Spleen (tissue), 11 donors: ENCODE measurements at regions not wholly inside any gene's neighbourhood (a gene's known extent, or its start where the extent isn't known, plus 50 kb on each side); places are given as distances from the start of the nearest gene placed in this dataset.

Experiments used
- DNase-seq: peaks from one replicate; pipeline ENCODE4 v3.0.0-alpha.2; 2020
- H3K27ac ChIP-seq, 8 donors: fragments of 200-600 bp; sonication (generic) in 7 of 8; 1 replicate in 4 of 8; 2 replicates in 4 of 8; pipeline versions ENCODE4 v1.5.0 to v1.8.0; 2016 to 2021; ENCODE audit warnings: inconsistent platforms in 4 of 8, mild to moderate bottlenecking in 4 of 8, moderate library complexity in 1 of 8
- H3K27me3 ChIP-seq, 7 donors: fragments of 200-600 bp; sonication (generic) in 6 of 7; replicated peaks in 1 of 7; 1 replicate in 4 of 7; 2 replicates in 3 of 7; pipeline versions ENCODE4 v1.5.0 to v1.8.0; 2016 to 2021; ENCODE audit warnings: inconsistent platforms in 3 of 7, mild to moderate bottlenecking in 1 of 7
- H3K36me3 ChIP-seq, 6 donors: fragments of 200-600 bp; sonication (generic) in 5 of 6; 1 replicate in 4 of 6; 2 replicates in 2 of 6; pipeline versions ENCODE4 v1.5.0 to v1.8.0; 2016 to 2021; ENCODE audit warnings: inconsistent platforms in 2 of 6
- H3K4me1 ChIP-seq, 6 donors: fragments of 200-600 bp; sonication (generic) in 5 of 6; 1 replicate in 3 of 6; 2 replicates in 3 of 6; pipeline versions ENCODE4 v1.5.0 to v1.8.0; 2016 to 2021; ENCODE audit warnings: inconsistent platforms in 3 of 6
- H3K4me3 ChIP-seq, 8 donors: fragments of 200-600 bp; sonication (generic) in 7 of 8; 1 replicate in 4 of 8; 2 replicates in 4 of 8; pipeline versions ENCODE4 v1.5.0 to v1.8.0; 2016 to 2021; ENCODE audit warnings: inconsistent platforms in 4 of 8, mild to moderate bottlenecking in 4 of 8, moderate library complexity in 2 of 8
- H3K9me3 ChIP-seq, 8 donors: fragments of 200-600 bp; sonication (generic) in 7 of 8; 1 replicate in 4 of 8; 2 replicates in 4 of 8; pipeline versions ENCODE4 v1.5.0 to v1.8.0; 2016 to 2021; ENCODE audit warnings: inconsistent platforms in 4 of 8
- POLR2A ChIP-seq, 3 donors: fragments of 450-650 bp; IDR thresholded peaks; one replicate each; pipeline ENCODE4 v1.5.1; 2017; ENCODE audit warnings: antibody characterized with exemption in 3 of 3, mild to moderate bottlenecking in 1 of 3
- POLR2AphosphoS5 ChIP-seq, 3 donors: sonication (generic); formaldehyde crosslinking; IDR thresholded peaks; one replicate each; pipeline ENCODE4 v1.5.1; 2017; ENCODE audit warnings: antibody characterized with exemption in 3 of 3
- WGBS, 5 donors: extraction: QIAGEN DNeasy Blood & Tissue Kit in 3 of 5; methylation state at CpG; one replicate each; pipeline versions ENCODE4 v1.1.5 to v1.1.7; 2013 to 2018; 5-methylcytosine and 5-hydroxymethylcytosine counted together
- intact Hi-C: fragments of 100-400 bp; cut with DNase I; formaldehyde crosslinking; loops from one replicate; pipeline ENCODE4 v1.15.0; 2023; ENCODE audit warnings: low total_unique reads
- TF ChIP-seq, protein P1 (sequence below), 11 experiments: fragments of 200-600 bp in 7 of 11; fragments of 450-650 bp in 4 of 11; sonication (generic) in 4 of 11; IDR thresholded peaks in 8 of 11; conservative IDR thresholded peaks in 3 of 11; 1 replicate in 7 of 11; 2 replicates in 4 of 11; pipeline versions ENCODE4 v1.4.0 to v1.8.0; 2016 to 2021; ENCODE audit warnings: antibody characterized with exemption in 11 of 11, inconsistent platforms in 4 of 11, mild to moderate bottlenecking in 1 of 11
- donor health status: healthy with polysubstance abuse.
- donor health status: DM: no; HTN: no; CAD: no; lungs with moderate emphysema.
- donor health status: DM: no; HTN: no; CAD: no.
- donor health status: Bipolar disorder and iron deficiency.
- donor health status: healthy.
- donor health status: DM: no; HTN: no; CAD: no.
- donor health status: DM: yes; HTN: yes; CAD: no.

DNA sequence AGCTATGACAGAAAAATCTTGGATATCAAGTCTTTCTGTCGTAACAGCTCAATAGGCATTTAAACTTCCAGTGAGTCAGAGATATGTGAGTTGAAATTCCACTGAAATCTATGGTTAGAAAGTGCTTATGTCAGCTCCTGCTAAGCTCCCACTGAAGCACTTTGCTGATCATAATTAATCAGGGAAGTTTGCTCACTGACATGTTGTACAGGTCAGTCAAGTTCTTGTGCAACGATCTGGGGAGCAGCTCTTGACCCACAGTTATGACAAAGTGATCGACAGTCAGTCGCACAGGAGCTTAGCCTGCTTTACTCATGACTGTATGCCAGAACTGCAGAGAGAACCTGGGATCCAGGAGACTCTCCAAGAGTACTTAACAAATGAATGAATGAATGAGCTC is 453.5 kb downstream of the SOX2 start:
- 66 to 83% (median 72%) methylated on average over 4 of the region's 4 CpGs for WGBS, 5 donors
- Histone ChIP-seq H3K27ac (no peak overlapping the region), H3K36me3 (no peaks in the 10 kb centered on the region), H3K4me1 (no peaks in the 10 kb centered on the region), H3K9me3 (no peaks in the 10 kb centered on the region), H3K4me3 (no peak overlapping the region), H3K27me3 (no peaks in the 10 kb centered on the region)
- TF ChIP-seq POLR2A (IDR thresholded peaks at IDR 0.05): no peak
- TF ChIP-seq POLR2AphosphoS5 (IDR thresholded peaks at IDR 0.05): no peak
- TF ChIP-seq, protein P1, sequence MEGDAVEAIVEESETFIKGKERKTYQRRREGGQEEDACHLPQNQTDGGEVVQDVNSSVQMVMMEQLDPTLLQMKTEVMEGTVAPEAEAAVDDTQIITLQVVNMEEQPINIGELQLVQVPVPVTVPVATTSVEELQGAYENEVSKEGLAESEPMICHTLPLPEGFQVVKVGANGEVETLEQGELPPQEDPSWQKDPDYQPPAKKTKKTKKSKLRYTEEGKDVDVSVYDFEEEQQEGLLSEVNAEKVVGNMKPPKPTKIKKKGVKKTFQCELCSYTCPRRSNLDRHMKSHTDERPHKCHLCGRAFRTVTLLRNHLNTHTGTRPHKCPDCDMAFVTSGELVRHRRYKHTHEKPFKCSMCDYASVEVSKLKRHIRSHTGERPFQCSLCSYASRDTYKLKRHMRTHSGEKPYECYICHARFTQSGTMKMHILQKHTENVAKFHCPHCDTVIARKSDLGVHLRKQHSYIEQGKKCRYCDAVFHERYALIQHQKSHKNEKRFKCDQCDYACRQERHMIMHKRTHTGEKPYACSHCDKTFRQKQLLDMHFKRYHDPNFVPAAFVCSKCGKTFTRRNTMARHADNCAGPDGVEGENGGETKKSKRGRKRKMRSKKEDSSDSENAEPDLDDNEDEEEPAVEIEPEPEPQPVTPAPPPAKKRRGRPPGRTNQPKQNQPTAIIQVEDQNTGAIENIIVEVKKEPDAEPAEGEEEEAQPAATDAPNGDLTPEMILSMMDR (IDR thresholded peaks at IDR 0.05 in 8 of 11, conservative IDR thresholded peaks at IDR 0.05 in 3 of 11): no peak
- intact Hi-C loops: no loop called here
- DNase-seq: no peak

GRCh38 chr3:182172534-182172933 is 460.8 kb downstream of the SOX2 start:
- Histone ChIP-seq H3K9me3 (no peaks in the 10 kb centered on the region), H3K4me1 (no peaks in the 10 kb centered on the region), H3K27ac (no peak overlapping the region), H3K4me3 (no peak overlapping the region), H3K27me3 (no peaks in the 10 kb centered on the region), H3K36me3 (no peaks in the 10 kb centered on the region)
- 59 to 64% (median 61%) methylated on average over 4 of the region's 4 CpGs for WGBS, 5 donors
- intact Hi-C loops: no loop called here
- TF ChIP-seq, protein P1 (IDR thresholded peaks at IDR 0.05 in 8 of 11, conservative IDR thresholded peaks at IDR 0.05 in 3 of 11): no peak
- no peak for TF ChIP-seq POLR2AphosphoS5 (IDR thresholded peaks at IDR 0.05)
- DNase-seq: no peak

GRCh38 chr3:182178488-182179200 is 466.9 kb downstream of the SOX2 start:
- Histone ChIP-seq H3K27ac (no peak overlapping the region), H3K36me3 (no peaks in the 10 kb centered on the region), H3K27me3 (no peaks in the 10 kb centered on the region), H3K4me3 (no peak overlapping the region), H3K9me3 (no peaks in the 10 kb centered on the region), H3K4me1 (no peaks in the 10 kb centered on the region)
- DNase-seq: no peak
- TF ChIP-seq POLR2AphosphoS5 (IDR thresholded peaks at IDR 0.05) (no peak), POLR2A (IDR thresholded peaks at IDR 0.05) (no peak)
- TF ChIP-seq, protein P1 (IDR thresholded peaks at IDR 0.05 in 8 of 11, conservative IDR thresholded peaks at IDR 0.05 in 3 of 11): no peak
- WGBS, 5 donors: 75 to 79% (median 78%) methylated on average over 5 of the region's 5 CpGs
- intact Hi-C loops: no loop called here

DNA sequence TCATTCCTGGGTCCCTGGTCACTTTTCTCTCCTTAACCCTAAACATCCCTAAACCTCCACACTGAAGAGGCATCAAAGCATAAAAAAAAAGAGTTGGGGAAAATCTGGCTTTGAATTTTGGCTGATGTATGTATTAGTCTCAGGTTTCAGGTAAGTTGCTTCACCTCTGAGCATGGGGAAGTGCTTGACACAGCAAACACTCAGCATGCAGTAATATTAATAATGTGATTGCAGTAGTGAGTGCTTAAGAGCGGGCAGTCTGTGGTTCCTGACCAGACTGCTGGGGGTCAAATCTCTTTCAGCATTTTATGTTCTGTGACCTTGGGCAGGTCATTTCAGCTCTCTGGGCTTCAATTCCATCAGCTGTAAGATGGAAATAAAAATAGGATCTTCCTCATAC is 467.9 kb downstream of the SOX2 start:
- no peaks in the 10 kb centered on the region for H3K9me3 ChIP-seq
- no peak for DNase-seq
- H3K27me3 ChIP-seq: no peaks in the 10 kb centered on the region
- TF ChIP-seq, protein P1 (IDR thresholded peaks at IDR 0.05 in 8 of 11, conservative IDR thresholded peaks at IDR 0.05 in 3 of 11): no peak
- TF ChIP-seq POLR2A (IDR thresholded peaks at IDR 0.05): no peak
- TF ChIP-seq POLR2AphosphoS5 (IDR thresholded peaks at IDR 0.05): no peak
- no peaks in the 10 kb centered on the region for H3K4me1 ChIP-seq
- H3K27ac ChIP-seq: no peak overlapping the region
- H3K36me3 ChIP-seq: no peaks in the 10 kb centered on the region
- intact Hi-C loops: no loop called here
- WGBS, 5 donors: 70 to 88% (median 80%) methylated on average over 1 of the region's 1 CpG
- H3K4me3 ChIP-seq: no peak overlapping the region
